HEK293 (cell line): ENCODE measurements at regions not wholly inside any gene's neighbourhood (a gene's known extent, or its start where the extent isn't known, plus 50 kb on each side); places are given as distances from the start of the nearest gene placed in this dataset.

ENCODE experiments used
- CTCF ChIP-seq: fragments of 450-650 bp; formaldehyde crosslinking; IDR thresholded peaks from 2 replicates; pipeline ENCODE4 v1.5.1; 2016; ENCODE audit warnings: missing biosample characterization, missing genetic modification characterization
- GLI4 ChIP-seq: fragments of 450-650 bp; formaldehyde crosslinking; IDR thresholded peaks from 2 replicates; pipeline ENCODE4 v1.5.1; 2016; ENCODE audit warnings: missing biosample characterization, missing genetic modification characterization
- SP2 ChIP-seq: fragments of 450-650 bp; formaldehyde crosslinking; IDR thresholded peaks from 2 replicates; pipeline ENCODE4 v1.5.1; 2016; ENCODE audit warnings: missing biosample characterization, missing genetic modification characterization
- ZBTB20 ChIP-seq: fragments of 450-650 bp; formaldehyde crosslinking; IDR thresholded peaks from 2 replicates; pipeline ENCODE4 v1.5.1; 2016; ENCODE audit warnings: missing biosample characterization, missing genetic modification characterization
- ZBTB49 ChIP-seq: fragments of 450-650 bp; formaldehyde crosslinking; IDR thresholded peaks from 2 replicates; pipeline ENCODE4 v1.5.1; 2016; ENCODE audit warnings: missing biosample characterization, missing genetic modification characterization, low read depth
- ZEB2 ChIP-seq: fragments of 450-650 bp; formaldehyde crosslinking; IDR thresholded peaks from 2 replicates; pipeline ENCODE4 v1.5.1; 2016; ENCODE audit warnings: missing biosample characterization, missing genetic modification characterization
- ZNF239 ChIP-seq: fragments of 450-650 bp; formaldehyde crosslinking; IDR thresholded peaks from 2 replicates; pipeline ENCODE4 v1.5.1; 2016; ENCODE audit warnings: missing biosample characterization, missing genetic modification characterization
- ZNF292 ChIP-seq: fragments of 450-650 bp; formaldehyde crosslinking; IDR thresholded peaks from 2 replicates; pipeline ENCODE4 v1.5.1; 2016; ENCODE audit warnings: low read depth, missing biosample characterization, missing genetic modification characterization, borderline replicate concordance
- ZNF548 ChIP-seq: fragments of 450-650 bp; formaldehyde crosslinking; IDR thresholded peaks from 2 replicates; pipeline ENCODE4 v1.5.1; 2016; ENCODE audit warnings: missing biosample characterization, missing genetic modification characterization
- ZNF645 ChIP-seq: fragments of 450-650 bp; formaldehyde crosslinking; IDR thresholded peaks from 2 replicates; pipeline ENCODE4; 2016; ENCODE audit warnings: missing biosample characterization, missing genetic modification characterization
- ZNF670 ChIP-seq: fragments of 450-650 bp; formaldehyde crosslinking; IDR thresholded peaks from 2 replicates; pipeline ENCODE4 v1.5.1; 2016; ENCODE audit warnings: missing biosample characterization, missing genetic modification characterization, low read depth

GRCh38 chr20:52727740-52728456 lies 244.3 kb upstream of the TSHZ2 start:
- no peak for TF ChIP-seq ZNF292 (tag by site-specific recombination)
- no peak for TF ChIP-seq ZBTB49 (tag by site-specific recombination)
- no peak for TF ChIP-seq ZEB2 (tag by site-specific recombination)
- no peak for TF ChIP-seq CTCF (tag by site-specific recombination)
- TF ChIP-seq ZNF239 (tag by site-specific recombination), result no peak
- TF ChIP-seq ZNF670 (tag by site-specific recombination), result no peak
- TF ChIP-seq SP2 (tag by site-specific recombination), result no peak
- no peak for TF ChIP-seq ZNF645
- no peak for TF ChIP-seq ZBTB20 (tag by site-specific recombination)
- TF ChIP-seq ZNF548 (tag by site-specific recombination), result no peak
- TF ChIP-seq GLI4 (tag by site-specific recombination), result no peak
